ENCODE measurements at regions not wholly inside any gene's neighbourhood (a gene's known extent, or its start where the extent isn't known, plus 50 kb on each side); places are given as distances from the start of the nearest gene placed in this dataset.

GRCh38 chr16:5653041-5653440 is 555.4 kb upstream of the EEF2KMT start:
- TF ChIP-seq CTCF (IDR thresholded peaks at IDR 0.05; ENCODE audit: low read depth, low read length) (no peak), EZH2phosphoT487 (IDR thresholded peaks at IDR 0.05; ENCODE audit: low read depth) (no peak)
